Endothelial cell of umbilical vein (primary cell): ENCODE measurements at regions not wholly inside any gene's neighbourhood (a gene's known extent, or its start where the extent isn't known, plus 50 kb on each side); places are given as distances from the start of the nearest gene placed in this dataset.

Experiments
- BruUV-seq: library from RNA; stranded (reverse); fragments of 400-500 nt; replicated peaks from 2 replicates; lab custom pipeline; 2021; lab: Mats Ljungman, UMichigan
- CTCF ChIA-PET: fragments of 300-600, 350-600 bp; sonication (Branson Sonifier 250); formaldehyde crosslinking; loops from one replicate; lab custom pipeline; 2021; ENCODE audit warnings: antibody characterized with exemption, inconsistent platforms; lab: Charles Lee
- POLR2A ChIA-PET: fragments of 300-600, 350-600 bp; sonication (Branson Sonifier 250); formaldehyde crosslinking; loops from one replicate; lab custom pipeline; 2021; ENCODE audit warnings: antibody characterized with exemption, inconsistent platforms; lab: Charles Lee
- DNase-seq: peaks from one replicate; pipeline ENCODE4 v3.0.0-alpha.2; 2011; ENCODE audit warnings: low read depth, low spot score
- FAIRE-seq: peaks from 2 replicates; lab custom pipeline; 2011; peaks lifted over from hg19 to GRCh38; lab: Jason Lieb, UNC
- H2AFZ ChIP-seq: 2 replicates; pipeline ENCODE4 v1.6.0; 2012; ENCODE audit warnings: low read depth, low read length, control low read depth, inconsistent platforms
- H3K27ac ChIP-seq: 2 replicates; pipeline ENCODE4 v1.5.1; 2011; ENCODE audit warnings: low read depth, mild to moderate bottlenecking, control low read depth, low read length, moderate library complexity; ENCODE audit not compliant: insufficient read depth
- H3K27me3 ChIP-seq, 2 experiments: 2 replicates each; pipeline versions ENCODE4 v1.6.0 to v1.6.1; 2011; ENCODE audit warnings: low read length in 2 of 2, mixed read lengths in 1 of 2; ENCODE audit not compliant: control insufficient read depth in 2 of 2, insufficient read depth in 2 of 2
- H3K36me3 ChIP-seq, 2 experiments: 2 replicates in 1 of 2; 3 replicates in 1 of 2; pipeline ENCODE4 v1.5.1; 2011; ENCODE audit warnings: low read length in 2 of 2, mild to moderate bottlenecking in 1 of 2, moderate library complexity in 1 of 2; ENCODE audit not compliant: control insufficient read depth in 2 of 2, insufficient read depth in 2 of 2; ENCODE audit errors: extremely low read depth in 1 of 2
- H3K4me1 ChIP-seq: 3 replicates; pipeline ENCODE4 v1.5.1; 2011; ENCODE audit warnings: mild to moderate bottlenecking, low read length; ENCODE audit not compliant: control insufficient read depth, insufficient read depth; ENCODE audit errors: extremely low read depth
- H3K4me2 ChIP-seq: 2 replicates; pipeline ENCODE4 v1.6.1; 2011; ENCODE audit warnings: low read length, control low read depth, mixed read lengths; ENCODE audit not compliant: insufficient read depth
- H3K4me3 ChIP-seq, 3 experiments: fragments of 200-600 bp in 1 of 3; sonication (generic), shearing (Covaris generic) in 1 of 3; replicated peaks in 1 of 3; 2 replicates each; pipeline ENCODE4 v1.5.1; 2011 to 2016; ENCODE audit warnings: control low read depth in 3 of 3, low read length in 3 of 3, mild to moderate bottlenecking in 2 of 3, inconsistent platforms in 1 of 3, low read depth in 1 of 3, moderate library complexity in 1 of 3; ENCODE audit not compliant: insufficient read depth in 1 of 3
- H3K79me2 ChIP-seq: 2 replicates; pipeline ENCODE4 v1.6.0; 2012; ENCODE audit warnings: low read length, inconsistent platforms; ENCODE audit not compliant: control insufficient read depth, insufficient read depth
- H3K9ac ChIP-seq: replicated peaks from 2 replicates; pipeline ENCODE3; 2011; ENCODE audit warnings: low read length, control low read depth; ENCODE audit not compliant: insufficient read depth; ENCODE audit errors: extremely low read depth
- H3K9me1 ChIP-seq: replicated peaks from 3 replicates; pipeline ENCODE4 v1.6.0; 2011; ENCODE audit warnings: mild to moderate bottlenecking, low read length; ENCODE audit not compliant: control insufficient read depth, insufficient read depth; ENCODE audit errors: extremely low read depth
- H3K9me3 ChIP-seq: replicated peaks from 2 replicates; pipeline ENCODE4 v1.5.1; 2012; ENCODE audit warnings: low read length, inconsistent platforms; ENCODE audit not compliant: control insufficient read depth, insufficient read depth
- H4K20me1 ChIP-seq: replicated peaks from 2 replicates; pipeline ENCODE3; 2011; ENCODE audit warnings: mild to moderate bottlenecking, low read length; ENCODE audit not compliant: control insufficient read depth, insufficient read depth; ENCODE audit errors: extremely low read depth
- FOS ChIP-seq: IDR thresholded peaks from 2 replicates; pipeline ENCODE4 v1.6.1; 2011; ENCODE audit warnings: mild to moderate bottlenecking, low read length, moderate library complexity, borderline replicate concordance; ENCODE audit not compliant: insufficient read depth
- MYC ChIP-seq: IDR thresholded peaks from one replicate; pipeline ENCODE4 v1.6.1; 2011; ENCODE audit warnings: mild to moderate bottlenecking, low read depth, low read length
- POLR2A ChIP-seq: IDR thresholded peaks from 2 replicates; pipeline ENCODE4 v1.6.1; 2012; ENCODE audit warnings: low read depth, mild to moderate bottlenecking, control low read depth, low read length
- POLR2AphosphoS5 ChIP-seq: IDR thresholded peaks from 2 replicates; pipeline ENCODE4 v1.6.1; 2012; ENCODE audit warnings: low read depth, mild to moderate bottlenecking, control low read depth, low read length, moderate library complexity; ENCODE audit not compliant: insufficient read depth
- dilution Hi-C: fragments of 300-500 bp; cut with MboI; formaldehyde crosslinking; loops from one replicate; pipeline ENCODE4 v1.15.0; 2019; ENCODE audit warnings: low sequenced_read_pairs; ENCODE audit not compliant: extremely low pct_ligation_motif_present
- intact Hi-C: fragments of 100-400 bp; cut with micrococcal nuclease; formaldehyde crosslinking; loops from one replicate; pipeline ENCODE4 v1.10.0; 2022
- TF ChIP-seq, protein P1 (sequence below), 2 donors: IDR thresholded peaks; 1 replicate in 1 of 2; 2 replicates in 1 of 2; pipeline ENCODE4 v1.5.1; 2011; ENCODE audit warnings: low read length in 2 of 2, mild to moderate bottlenecking in 2 of 2, moderate library complexity in 2 of 2, control low read depth in 1 of 2, inconsistent platforms in 1 of 2, low read depth in 1 of 2; ENCODE audit not compliant: insufficient read depth in 1 of 2; ENCODE audit errors: extremely low read depth in 1 of 2

DNA sequence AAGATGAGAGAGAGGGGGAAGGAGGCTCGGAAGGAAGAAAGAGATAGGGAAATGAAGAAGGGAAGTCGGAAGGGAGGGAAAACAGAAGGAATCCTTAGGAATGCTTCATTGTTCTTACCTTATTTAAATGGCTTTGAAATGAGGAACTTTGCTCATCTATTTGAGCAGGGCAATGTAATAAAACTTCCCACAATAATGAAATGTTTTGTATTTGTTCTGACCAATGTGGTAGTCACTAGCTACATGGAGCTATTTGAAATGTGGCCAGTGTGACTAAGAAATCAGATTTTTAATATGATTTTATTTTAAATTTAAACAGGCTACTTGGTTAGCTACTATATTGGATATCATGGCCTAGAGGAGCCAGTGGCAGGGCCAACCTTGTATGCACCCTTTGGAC, 510.6 kb downstream of the HTR7 start:
- intact Hi-C loops (no loop called here), dilution Hi-C loops (no loop called here)
- CTCF ChIA-PET: interaction anchor here (1.1 kb wide), 1 partner anchor 79 kb away, joined by 3 read pairs; no protein-coding TSS in a partner anchor
- Histone ChIP-seq H3K4me3 (no peak overlapping the region), H3K9me1 (no peaks in the 10 kb centered on the region), H3K36me3 (no peaks in the 10 kb centered on the region), H3K9me3 (no peaks in the 10 kb centered on the region), H3K27ac (no peak overlapping the region), H2AFZ (no peak overlapping the region), H3K4me1 (no peaks in the 10 kb centered on the region), H4K20me1 (no peaks in the 10 kb centered on the region), H3K79me2 (no peaks in the 10 kb centered on the region), H3K4me2 (no peak overlapping the region), H3K27me3 (peaks cover 6 to 22% of the 10 kb centered on the region in 2 experiments), H3K9ac (no peak overlapping the region)
- DNase-seq (no peak), FAIRE-seq (no peak)
- TF ChIP-seq POLR2AphosphoS5: no peak
- no TSS peak for BruUV-seq
- POLR2A ChIA-PET: no interaction called here

DNA sequence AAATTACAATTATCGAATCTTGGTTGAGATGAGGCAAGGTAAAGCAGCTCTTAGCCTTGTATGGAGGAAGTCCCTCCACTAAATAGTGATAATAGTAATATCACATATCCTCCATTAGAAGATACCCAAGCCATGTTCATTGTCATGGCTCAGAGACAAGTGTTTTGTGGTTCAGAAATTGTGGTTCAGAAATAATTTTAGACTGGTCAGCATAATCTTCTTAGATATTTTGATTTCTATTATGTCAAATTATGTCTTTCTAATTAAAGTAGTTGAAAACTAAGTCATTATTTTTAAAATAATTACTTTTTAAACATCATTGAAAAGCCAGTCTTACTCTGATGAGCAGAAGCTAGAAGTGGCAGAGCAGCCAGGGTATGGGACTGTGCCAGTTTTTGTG, 507.7 kb downstream of the HTR7 start:
- peaks cover 0 to 17% of the 10 kb centered on the region in 2 experiments for H3K27me3 ChIP-seq
- TF ChIP-seq, protein P1, sequence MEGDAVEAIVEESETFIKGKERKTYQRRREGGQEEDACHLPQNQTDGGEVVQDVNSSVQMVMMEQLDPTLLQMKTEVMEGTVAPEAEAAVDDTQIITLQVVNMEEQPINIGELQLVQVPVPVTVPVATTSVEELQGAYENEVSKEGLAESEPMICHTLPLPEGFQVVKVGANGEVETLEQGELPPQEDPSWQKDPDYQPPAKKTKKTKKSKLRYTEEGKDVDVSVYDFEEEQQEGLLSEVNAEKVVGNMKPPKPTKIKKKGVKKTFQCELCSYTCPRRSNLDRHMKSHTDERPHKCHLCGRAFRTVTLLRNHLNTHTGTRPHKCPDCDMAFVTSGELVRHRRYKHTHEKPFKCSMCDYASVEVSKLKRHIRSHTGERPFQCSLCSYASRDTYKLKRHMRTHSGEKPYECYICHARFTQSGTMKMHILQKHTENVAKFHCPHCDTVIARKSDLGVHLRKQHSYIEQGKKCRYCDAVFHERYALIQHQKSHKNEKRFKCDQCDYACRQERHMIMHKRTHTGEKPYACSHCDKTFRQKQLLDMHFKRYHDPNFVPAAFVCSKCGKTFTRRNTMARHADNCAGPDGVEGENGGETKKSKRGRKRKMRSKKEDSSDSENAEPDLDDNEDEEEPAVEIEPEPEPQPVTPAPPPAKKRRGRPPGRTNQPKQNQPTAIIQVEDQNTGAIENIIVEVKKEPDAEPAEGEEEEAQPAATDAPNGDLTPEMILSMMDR (IDR thresholded peaks at IDR 0.05; ENCODE audit: extremely low read depth in 1 of 2, insufficient read depth in 1 of 2, low read depth in 1 of 2, low read length in 2 of 2): no peak
- TF ChIP-seq MYC (no peak), FOS (no peak), POLR2A (no peak)
- no peak overlapping the region for H3K9ac ChIP-seq
- ChIA-PET POLR2A (no interaction called here), CTCF (no interaction called here)
- BruUV-seq: no TSS peak
- H2AFZ ChIP-seq: no peak overlapping the region
- no peaks in the 10 kb centered on the region for H3K36me3 ChIP-seq
- no peaks in the 10 kb centered on the region for H3K4me1 ChIP-seq
- intact Hi-C loops: no loop called here
- no peaks in the 10 kb centered on the region for H4K20me1 ChIP-seq
- H3K4me3 ChIP-seq: no peak overlapping the region
- H3K9me1 ChIP-seq: no peaks in the 10 kb centered on the region
- no peak for FAIRE-seq
- dilution Hi-C loops: no loop called here
- no peak for DNase-seq
- H3K79me2 ChIP-seq: no peaks in the 10 kb centered on the region
- no peaks in the 10 kb centered on the region for H3K9me3 ChIP-seq
- no peak overlapping the region for H3K27ac ChIP-seq
- H3K4me2 ChIP-seq: no peak overlapping the region
